GM18517 (cell line): ENCODE measurements at regions not wholly inside any gene's neighbourhood (a gene's known extent, or its start where the extent isn't known, plus 50 kb on each side); places are given as distances from the start of the nearest gene placed in this dataset.

Source experiments
- ATAC-seq: cut with Tn5 transposase; IDR thresholded peaks from one replicate; pipeline ENCODE4 v1.9.1; 2021; ENCODE audit warnings: mild to moderate bottlenecking, moderate library complexity; ENCODE audit not compliant: unreplicated experiment

DNA sequence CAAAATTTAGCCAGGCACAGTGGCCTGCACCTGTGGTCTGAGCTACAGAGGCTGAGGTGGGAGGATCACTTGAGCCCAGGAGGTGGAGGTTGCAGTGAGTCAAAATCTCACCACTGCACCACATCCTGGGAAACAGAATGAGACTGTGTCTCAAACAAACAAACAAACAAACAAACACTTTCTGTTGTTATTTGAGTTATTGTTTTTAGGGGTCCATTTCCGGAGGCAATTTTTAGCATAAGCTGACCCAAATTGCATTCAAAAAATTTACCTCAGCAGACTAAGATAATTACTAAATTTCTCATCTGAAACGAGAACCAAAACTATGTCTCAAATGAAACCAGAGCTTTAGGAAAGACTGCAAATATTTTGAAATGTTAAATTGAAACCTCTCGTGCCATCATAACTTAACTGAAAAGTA is 1485.1 kb downstream of the EFNA5 start:
- ATAC-seq, result no peak

DNA sequence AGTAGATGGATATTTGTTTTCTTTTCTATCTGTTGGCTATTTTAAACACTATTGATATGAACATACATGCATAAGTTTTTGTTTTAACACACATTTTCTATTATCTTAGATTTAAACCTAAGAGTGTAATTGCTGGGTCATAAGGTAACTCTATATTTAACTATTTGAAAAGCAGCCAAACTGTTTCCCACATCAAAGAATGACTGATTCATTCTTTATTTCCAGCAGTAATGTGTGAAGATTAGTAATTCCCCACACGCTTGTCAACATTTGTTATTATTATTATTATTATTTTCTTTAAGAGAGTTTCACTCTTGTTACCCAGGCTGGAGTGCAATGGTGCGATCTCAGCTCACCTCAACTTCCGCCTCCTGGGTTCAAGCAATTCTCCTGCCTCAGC is 1495.8 kb downstream of the EFNA5 start:
- ATAC-seq, result no peak

DNA sequence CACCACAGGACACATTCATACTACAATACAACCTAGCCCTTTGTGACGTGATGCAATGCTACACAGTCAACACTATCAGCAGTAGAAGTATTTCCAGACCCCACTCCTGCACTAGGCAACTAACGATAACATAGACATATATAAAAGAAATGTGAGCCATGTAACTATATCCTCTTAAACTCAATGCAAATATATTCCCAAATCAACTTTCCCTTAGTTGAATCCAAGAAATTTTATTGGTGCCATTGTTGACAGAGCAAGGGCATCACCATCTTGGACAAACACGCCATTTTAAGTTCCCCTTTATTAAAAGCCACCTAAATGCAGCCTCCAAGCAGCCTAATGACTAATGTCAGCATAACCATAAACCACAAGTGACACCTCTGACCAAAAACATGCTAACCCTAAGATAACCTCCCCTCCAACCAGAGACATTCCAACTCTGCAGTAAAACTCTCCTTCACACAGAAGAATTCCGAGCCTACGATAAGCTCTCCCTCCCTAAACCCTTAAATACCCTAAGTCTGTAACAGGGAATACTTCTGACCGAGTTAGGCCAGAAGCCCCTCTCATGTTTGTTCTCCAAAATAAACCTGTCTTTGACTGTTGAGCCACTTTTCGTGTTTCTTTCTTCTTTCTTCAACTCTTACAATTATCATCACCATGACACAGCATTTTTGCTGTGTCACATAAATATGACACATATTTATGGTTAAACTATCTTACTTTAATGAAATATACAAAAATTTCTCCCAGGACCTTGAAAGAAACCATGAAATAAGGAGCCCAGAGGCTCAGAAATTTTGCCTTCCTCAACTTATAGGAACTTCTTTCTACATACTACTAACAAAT is 1497.8 kb downstream of the EFNA5 start:
- ATAC-seq, result no peak

DNA sequence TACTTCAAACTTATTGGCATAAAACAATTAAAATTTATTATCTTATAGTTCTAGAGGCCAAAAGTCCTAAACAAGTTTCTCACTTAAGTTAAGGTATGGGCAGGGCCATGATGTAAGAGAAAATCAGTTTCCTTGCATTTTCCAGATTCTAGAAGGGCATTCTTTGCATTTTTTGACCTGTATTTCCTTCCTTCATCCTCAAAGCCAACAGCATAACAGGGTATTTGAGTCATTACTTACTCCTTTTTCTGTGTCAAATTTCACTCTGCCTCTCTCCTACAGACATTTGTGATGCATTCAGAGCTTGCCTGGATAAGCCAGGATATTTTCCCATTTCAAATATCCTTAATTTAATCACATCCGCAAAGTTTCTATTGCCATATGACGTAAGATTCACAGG is 1499.0 kb downstream of the EFNA5 start:
- no peak for ATAC-seq

DNA sequence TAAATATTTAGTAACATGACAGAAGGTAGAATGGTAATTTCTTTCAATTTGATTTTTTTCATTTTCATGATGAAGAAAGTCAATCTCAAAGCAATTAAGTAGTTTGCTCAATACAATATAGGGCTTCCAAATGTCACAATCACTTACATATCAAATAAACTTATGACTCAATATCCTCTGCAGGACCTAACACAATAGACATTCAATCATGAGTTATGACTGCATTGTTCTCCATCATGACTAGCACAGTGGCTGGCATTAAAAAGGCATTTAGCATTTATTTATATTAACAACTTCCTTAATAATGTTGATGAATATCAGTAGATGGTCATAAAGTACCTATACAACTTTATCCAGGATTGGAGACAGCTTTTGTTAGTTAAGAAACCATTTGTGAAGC is 1499.6 kb downstream of the EFNA5 start:
- no peak for ATAC-seq

DNA sequence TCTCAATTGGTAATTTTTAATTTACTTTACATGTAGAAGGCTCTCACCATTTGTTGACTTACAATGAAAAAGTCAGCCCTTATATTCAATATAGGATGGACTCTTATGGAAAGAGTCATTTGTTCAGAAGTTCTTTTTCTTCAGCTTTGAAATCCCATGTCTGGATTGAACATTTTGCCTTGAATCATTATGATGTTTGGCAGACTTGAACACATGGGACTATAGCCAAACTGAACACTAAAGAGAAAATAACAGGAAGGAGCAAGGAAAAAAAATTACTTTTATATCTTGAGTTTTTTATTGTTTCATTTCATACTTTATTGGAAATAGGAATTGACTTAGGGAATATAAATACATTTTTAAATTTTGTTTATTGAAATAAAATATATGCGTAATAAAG is 1503.0 kb downstream of the EFNA5 start:
- ATAC-seq, result no peak

DNA sequence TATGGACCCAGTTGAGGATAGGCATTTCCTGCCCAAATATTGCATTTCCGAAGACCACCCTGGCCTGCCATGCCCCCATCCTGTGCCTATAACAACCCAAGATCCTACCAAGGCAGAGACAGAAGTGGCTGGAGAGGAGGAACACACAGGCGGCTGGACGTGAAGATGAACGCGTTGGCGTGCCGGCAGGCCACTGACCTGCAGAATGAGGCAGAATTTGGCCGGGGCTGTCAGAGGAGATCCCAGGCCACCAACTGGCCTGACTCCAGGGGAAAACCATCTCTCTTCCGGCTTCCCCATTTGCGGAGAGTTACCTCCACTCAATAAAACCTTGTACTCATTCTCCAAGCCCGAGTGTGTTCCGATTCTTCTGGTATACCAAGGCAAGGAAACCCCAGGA is 1507.5 kb downstream of the EFNA5 start:
- ATAC-seq, result no peak

DNA sequence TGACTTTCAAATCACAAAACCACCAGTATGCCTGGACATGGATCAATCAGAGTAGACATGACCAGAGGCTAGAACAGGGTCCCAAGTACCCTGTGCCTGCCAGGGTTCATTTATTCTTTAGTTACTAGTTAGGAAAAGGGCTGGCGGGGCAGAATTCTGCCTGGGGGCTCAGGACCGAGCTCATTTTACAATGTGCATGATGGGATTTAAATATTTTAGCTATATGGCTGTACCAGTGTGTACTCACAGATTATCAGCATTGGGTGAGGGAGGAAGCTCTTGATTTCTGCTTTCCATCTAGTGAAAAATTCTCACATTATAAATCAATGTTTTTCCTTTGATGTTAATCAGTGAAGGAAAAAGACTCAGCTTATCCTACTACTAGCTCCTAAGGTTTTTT is 1511.1 kb downstream of the EFNA5 start:
- no peak for ATAC-seq

DNA sequence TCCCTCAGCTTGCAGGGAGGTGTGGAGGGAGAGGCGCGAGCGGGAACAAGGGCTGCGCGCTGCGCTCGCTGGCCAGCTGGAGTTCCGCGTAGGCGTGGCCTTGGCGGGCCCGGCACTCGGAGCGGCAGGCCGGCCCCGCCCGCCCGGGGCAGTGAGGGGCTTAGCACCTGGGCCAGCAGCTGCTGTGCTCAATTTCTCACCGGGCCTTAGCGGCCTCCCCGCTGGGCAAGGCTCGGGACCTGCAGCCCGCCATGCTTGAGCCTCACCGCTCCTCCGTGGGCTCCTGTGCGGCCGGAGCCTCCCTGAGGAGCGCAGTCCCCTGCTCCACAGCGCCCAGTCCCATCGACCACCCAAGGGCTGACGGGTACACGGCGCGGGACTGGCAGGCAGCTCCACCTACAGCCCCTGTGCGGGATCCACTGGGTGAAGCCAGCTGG is 1516.4 kb downstream of the EFNA5 start:
- ATAC-seq, result no peak

DNA sequence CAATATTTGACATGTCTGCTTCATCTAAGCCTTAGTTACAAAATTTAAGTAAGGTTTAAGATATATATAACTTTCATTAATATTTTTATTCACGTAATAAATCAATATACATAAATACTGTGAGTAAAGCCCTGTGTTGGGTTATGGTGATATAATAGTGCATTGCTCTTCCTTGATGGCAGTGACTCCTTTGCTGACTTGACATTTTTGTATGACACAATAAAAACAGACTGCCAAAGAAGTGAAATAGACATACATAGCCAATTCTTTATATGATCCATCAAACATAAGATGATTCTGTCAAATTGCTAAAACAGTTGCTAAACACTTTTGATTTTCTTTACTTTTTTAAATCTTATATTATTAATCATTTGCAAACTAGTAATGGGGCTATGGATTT is 1518.2 kb downstream of the EFNA5 start:
- no peak for ATAC-seq

DNA sequence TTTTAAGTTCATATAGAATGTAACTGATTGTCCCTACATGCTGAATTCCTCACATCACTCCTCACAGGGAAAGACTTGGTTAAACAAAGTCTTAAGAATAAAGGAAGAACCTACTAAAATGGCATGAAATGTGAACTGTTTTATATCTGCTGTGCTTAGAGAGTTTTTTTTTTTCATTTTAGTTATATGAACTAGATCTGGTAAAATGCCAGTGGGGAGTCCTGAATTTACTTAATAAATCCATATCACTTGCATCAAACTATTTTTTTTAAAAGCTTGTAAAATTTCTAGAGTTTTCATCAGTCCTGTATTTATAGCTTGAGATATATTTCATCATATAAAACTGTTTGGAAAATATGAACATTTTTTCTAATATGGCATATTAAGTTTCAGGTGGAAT is 1528.6 kb downstream of the EFNA5 start:
- no peak for ATAC-seq

DNA sequence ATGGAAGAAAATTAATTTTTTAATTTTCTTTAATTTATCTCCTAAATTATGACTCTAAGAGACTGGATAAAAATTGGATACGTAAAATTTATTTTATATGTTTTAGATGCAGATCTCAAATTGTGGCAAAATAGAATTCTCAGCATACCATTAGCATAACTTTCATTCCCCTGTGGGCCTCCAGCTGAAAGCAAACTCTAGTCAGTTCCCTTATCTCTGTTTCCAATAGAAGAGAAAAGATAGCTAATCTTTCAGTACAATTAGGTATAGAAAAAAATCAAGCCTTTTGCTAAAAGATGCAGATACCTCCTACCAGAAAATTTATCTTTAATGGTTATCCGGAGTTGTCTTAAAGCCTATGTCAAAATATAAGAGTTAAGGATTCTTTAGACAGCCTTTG is 1530.6 kb downstream of the EFNA5 start:
- no peak for ATAC-seq

DNA sequence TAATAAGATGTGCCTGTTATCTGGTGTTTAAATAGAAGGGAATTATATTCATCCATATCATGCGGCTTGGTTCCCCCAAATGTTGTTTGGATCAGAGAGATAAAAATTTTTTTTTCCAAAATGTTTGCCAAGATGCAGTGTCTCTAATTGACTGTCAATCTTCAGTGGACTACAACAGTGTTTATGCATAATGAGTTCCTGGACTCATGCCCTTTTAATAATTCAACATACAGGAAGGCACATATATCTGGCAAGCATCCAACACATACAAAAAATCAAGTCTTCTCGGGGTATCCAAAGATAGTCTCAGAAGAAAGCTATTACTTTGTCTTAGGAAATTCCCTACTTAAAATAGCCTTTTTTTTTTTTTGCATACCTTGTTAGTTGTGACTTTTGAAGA is 1534.7 kb downstream of the EFNA5 start:
- ATAC-seq, result no peak

DNA sequence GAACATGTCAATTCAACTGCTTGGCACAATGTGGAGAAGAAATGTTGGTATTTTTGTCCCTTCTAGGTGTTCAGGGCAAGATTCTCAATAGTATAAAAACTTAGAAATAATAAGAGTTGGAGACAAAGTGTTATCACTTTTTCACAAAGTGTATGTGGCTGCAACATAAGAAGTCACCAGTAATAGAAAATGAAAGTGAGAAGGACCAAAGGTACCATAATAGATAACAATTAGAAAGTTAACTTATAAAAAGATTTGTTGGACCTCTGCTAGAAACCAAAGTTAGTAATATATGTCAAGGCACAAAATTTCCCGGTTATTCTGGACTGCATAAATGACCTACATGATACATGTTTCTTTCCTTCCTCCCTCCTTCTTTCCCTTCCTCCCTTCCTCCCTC is 1535.3 kb downstream of the EFNA5 start:
- no peak for ATAC-seq

DNA sequence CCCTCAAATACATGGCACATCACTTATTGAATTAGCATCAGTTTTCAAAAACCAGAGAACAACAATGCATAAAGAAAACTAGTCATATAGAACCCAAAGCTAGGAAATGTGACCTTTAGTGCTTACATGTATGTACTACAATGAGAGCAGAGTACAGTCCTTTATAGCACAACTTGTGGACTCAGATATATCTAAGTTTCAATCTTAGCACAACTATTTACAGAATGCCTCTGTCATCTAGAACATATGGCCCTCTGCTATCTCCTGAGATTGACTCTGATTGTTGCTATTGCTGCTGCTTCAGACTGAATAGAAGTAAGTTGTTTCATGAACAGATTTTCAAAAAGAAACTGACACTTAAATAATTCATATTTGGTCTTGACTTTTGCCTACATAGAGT is 1536.2 kb downstream of the EFNA5 start:
- ATAC-seq, result no peak

DNA sequence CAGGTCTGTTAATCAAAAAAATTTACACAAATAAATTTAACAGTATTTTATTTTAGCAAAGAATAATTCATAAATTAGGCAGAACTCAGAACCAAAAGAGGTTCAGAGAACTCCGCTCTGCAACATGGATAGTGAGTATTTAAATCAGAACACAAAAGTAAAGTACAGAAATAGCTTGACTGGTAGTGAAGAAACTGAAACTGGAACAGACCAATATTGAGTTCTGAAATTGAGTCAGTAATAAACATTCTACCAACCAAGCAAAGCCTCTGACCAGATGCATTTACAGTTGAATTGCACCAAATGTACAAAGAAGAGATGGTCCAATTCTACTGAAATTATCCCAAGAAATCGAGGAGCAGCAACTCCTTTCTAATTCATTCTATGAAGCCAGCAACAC is 1542.8 kb downstream of the EFNA5 start:
- ATAC-seq, result peak; percentile 96

DNA sequence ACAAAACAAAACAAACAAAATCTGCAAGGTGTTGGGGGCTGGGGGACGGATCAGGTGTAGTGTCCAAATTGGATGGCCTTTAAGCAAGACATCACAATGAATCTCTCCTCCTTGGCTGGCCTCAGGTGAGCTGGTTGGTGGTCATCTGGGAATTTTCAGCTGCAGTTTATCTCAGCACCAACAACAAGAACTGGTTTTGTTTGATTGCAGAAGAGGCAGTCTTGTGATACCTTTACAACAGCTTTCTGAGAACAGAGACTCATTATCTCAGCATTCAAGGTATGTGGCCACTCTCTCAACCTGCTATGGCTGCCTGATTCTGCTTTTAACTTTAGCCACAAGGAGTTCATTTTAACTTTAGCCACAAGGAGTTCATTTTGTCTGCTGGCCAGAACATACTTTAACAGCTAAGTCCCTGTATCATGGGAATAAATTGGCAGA is 1543.4 kb downstream of the EFNA5 start:
- ATAC-seq, result no peak

DNA sequence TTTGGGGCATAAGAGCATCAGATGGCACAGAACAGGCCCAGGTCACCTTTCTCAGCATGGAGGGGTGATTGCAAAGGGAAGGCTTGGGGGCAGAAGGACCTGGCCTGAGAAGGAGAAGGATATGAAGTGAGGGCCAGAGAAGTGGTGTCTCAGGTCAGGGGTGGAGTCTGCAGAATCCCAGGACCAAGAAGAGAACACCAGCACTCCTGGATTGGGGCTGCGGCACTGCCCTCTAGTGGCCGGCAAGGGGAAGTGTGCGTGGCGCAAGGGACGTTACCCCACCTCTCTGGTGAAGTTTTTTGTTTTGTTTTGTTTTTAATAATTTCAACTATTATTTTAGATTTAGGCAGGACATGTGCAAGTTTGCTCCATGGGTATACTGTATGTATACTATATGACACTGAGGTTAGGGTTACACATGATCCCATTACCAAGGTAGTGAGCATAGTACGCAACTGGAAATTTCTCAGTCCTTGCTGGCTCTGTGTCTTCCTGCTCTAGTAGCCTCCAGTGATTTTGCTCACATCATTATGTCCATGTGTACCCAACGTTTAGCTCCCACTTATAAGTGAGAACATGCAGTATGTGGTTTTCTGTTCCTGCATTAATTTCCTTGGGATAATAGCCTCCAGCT is 1548.6 kb downstream of the EFNA5 start:
- ATAC-seq, result peak; percentile 78

DNA sequence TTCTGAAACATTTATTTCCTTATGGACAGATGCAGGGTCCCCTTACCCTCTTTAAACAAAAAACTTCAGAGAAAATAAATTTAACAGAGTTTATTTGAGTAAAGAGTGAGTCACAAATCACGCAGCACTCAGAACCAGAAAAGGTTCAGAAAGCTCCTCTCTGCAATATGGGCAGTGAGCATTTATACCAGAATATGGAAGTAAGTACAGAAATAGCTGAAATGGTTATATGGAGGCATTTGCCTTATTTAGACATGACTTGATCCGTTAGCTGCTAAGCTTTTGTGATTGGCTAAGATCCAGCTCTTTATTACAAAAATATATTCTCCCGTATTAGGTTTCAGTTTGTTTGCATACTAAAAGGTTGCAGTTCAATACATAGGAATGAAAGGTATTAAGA is 1554.1 kb downstream of the EFNA5 start:
- ATAC-seq, result no peak

DNA sequence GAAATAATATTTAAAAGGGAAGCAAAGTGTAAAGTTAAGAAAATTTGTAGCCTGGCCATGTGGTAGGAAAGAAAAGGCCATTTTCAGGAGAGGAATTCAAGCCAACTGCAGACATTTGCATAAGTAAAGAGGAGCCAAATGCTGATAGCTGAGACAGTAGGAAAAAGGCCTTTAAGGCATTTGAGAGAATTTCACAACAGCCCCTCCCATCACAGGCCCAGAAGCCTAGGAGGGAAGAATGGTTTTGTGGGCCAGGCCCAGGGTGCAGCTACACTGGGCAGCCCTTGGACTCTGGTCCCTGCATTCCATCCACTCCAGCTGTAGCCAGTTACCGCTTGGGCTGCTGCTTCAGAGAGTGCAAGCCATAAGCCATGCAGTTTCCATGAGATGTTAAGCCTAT is 1556.8 kb downstream of the EFNA5 start:
- no peak for ATAC-seq

DNA sequence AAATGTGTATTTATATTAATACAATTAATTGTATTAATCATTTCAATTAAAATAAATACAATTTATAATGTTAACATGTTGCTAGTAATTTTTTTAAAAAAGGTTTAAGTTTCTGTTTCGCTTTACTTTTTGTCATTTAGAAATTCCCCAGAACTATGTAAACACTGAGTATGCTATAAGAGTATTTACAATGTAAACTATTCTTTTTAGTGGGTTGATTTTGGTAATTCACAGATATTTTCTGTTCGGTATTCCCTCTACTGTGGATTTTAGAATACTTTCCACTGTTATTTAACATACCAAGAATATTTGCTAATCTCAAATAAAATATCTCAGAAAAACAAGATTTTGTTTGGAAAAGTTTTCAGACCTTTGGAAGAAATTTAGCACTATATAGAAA is 1564.4 kb downstream of the EFNA5 start:
- ATAC-seq, result no peak

DNA sequence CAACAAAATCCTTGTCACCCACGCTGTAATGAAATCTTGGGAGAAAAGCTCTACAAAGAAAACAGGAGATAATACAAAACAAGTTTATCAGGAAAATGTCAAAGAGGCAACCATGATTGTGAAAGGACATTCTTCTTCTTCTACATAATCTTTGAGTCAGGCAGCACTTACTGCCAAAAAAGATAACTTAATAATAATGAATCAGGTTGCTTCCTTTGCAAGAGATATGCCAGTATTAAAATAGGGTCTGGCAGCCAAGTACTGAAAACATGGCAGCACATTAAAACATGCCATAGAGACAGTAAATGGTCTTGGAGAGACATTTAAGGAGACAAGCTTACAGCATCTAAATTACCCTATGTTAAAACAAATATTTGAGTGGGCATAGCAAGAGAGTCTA is 1573.4 kb downstream of the EFNA5 start:
- ATAC-seq, result no peak

DNA sequence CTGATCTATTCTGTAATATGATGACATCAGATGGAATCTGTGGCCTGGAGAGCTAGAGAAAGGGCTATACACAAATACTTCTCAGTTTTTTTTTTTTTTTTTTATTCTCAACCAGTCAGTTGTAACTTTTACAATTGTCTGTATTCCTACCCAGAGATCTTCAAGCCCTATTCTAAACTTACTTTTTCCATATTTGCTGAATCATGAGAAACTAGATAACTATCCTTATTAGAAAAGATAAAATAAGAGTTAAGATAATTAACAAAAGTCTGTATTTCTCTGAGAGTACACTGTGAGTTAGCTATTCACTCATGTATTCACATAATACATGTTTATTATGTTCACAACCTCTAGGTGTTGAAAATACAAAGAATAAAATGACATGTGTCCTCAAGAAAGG is 1575.9 kb downstream of the EFNA5 start:
- ATAC-seq, result no peak
